GM18861 (cell line): ENCODE measurements at regions not wholly inside any gene's neighbourhood (a gene's known extent, or its start where the extent isn't known, plus 50 kb on each side); places are given as distances from the start of the nearest gene placed in this dataset.

Source experiments
- ATAC-seq: cut with Tn5 transposase; IDR thresholded peaks from one replicate; pipeline ENCODE4 v1.9.1; 2021; ENCODE audit not compliant: unreplicated experiment

- peak; percentile 96 for ATAC-seq
Measured at GRCh38 chr3:18295171-18295920, 129.8 kb downstream of the SATB1 start.

GRCh38 chr3:18290157-18290556, 135.0 kb downstream of the SATB1 start:
- no peak for ATAC-seq

GRCh38 chr3:18288243-18288642, 136.9 kb downstream of the SATB1 start:
- ATAC-seq: no peak

GRCh38 chr3:18284716-18285115, 140.4 kb downstream of the SATB1 start:
- no peak for ATAC-seq

GRCh38 chr3:18283680-18284079, 141.5 kb downstream of the SATB1 start:
- no peak for ATAC-seq

- ATAC-seq: no peak
Measured at GRCh38 chr3:18282507-18282906, 142.6 kb downstream of the SATB1 start.

GRCh38 chr3:18279226-18279737, 145.9 kb downstream of the SATB1 start:
- no peak for ATAC-seq

- ATAC-seq: no peak
Measured at GRCh38 chr3:18264853-18265252, 160.3 kb downstream of the SATB1 start.

- no peak for ATAC-seq
Measured at GRCh38 chr3:18264361-18264760, 160.8 kb downstream of the SATB1 start.

GRCh38 chr3:18258492-18258891, 166.6 kb downstream of the SATB1 start:
- peak; percentile 90 for ATAC-seq

- ATAC-seq: no peak
Measured at GRCh38 chr3:18252578-18252977, 172.6 kb downstream of the SATB1 start.

GRCh38 chr3:18250991-18251390, 174.1 kb downstream of the SATB1 start:
- ATAC-seq: no peak

GRCh38 chr3:18249126-18249525, 176.0 kb downstream of the SATB1 start:
- no peak for ATAC-seq

GRCh38 chr3:18247776-18248310, 177.3 kb downstream of the SATB1 start:
- no peak for ATAC-seq

GRCh38 chr3:18247139-18247695, 177.9 kb downstream of the SATB1 start:
- no peak for ATAC-seq

- ATAC-seq: no peak
Measured at GRCh38 chr3:18246336-18247060, 178.6 kb downstream of the SATB1 start.

- peak; percentile 84 for ATAC-seq
Measured at GRCh38 chr3:18245721-18246120, 179.4 kb downstream of the SATB1 start.

GRCh38 chr3:18241837-18242236, 183.3 kb downstream of the SATB1 start:
- ATAC-seq: no peak

GRCh38 chr3:18239674-18240073, 185.5 kb downstream of the SATB1 start:
- no peak for ATAC-seq

- ATAC-seq: no peak
Measured at GRCh38 chr3:18238746-18239331, 186.3 kb downstream of the SATB1 start.

- ATAC-seq: no peak
Measured at GRCh38 chr3:18238332-18238731, 186.8 kb downstream of the SATB1 start.
